ENCODE measurements at regions not wholly inside any gene's neighbourhood (a gene's known extent, or its start where the extent isn't known, plus 50 kb on each side); places are given as distances from the start of the nearest gene placed in this dataset.

DNA sequence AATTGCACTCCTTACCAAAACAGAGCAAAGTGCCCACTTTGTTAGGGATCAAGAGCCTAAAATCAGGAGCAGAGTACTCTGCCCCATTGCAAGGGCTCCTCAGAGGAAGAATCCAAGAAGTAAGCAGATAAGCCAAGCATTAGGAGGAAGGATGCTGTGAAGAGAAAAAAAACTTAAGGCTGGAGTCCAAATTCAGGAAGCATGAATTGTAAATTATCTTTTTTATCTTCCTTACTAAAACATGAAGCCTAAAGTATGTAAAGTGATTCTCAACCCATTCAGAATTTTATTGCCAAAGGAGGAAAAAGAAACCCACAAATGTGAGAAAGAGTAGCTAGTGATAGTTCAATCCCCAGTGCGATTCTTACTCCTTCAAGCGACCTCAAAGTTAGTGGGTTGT, 523.9 kb downstream of the TAF11L14 start:
- TF ChIP-seq EP300 (IDR thresholded peaks at IDR 0.05) (no peak), POLR2A (IDR thresholded peaks at IDR 0.05) (no peak), POLR2AphosphoS5 (IDR thresholded peaks at IDR 0.05) (no peak)
- TF ChIP-seq, protein P1, sequence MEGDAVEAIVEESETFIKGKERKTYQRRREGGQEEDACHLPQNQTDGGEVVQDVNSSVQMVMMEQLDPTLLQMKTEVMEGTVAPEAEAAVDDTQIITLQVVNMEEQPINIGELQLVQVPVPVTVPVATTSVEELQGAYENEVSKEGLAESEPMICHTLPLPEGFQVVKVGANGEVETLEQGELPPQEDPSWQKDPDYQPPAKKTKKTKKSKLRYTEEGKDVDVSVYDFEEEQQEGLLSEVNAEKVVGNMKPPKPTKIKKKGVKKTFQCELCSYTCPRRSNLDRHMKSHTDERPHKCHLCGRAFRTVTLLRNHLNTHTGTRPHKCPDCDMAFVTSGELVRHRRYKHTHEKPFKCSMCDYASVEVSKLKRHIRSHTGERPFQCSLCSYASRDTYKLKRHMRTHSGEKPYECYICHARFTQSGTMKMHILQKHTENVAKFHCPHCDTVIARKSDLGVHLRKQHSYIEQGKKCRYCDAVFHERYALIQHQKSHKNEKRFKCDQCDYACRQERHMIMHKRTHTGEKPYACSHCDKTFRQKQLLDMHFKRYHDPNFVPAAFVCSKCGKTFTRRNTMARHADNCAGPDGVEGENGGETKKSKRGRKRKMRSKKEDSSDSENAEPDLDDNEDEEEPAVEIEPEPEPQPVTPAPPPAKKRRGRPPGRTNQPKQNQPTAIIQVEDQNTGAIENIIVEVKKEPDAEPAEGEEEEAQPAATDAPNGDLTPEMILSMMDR (IDR thresholded peaks at IDR 0.05), result no peak
- no peaks in the 10 kb centered on the region for H3K27me3 ChIP-seq
- no peaks in the 10 kb centered on the region for H3K4me1 ChIP-seq
- no peaks in the 10 kb centered on the region for H3K36me3 ChIP-seq
- H3K4me3 ChIP-seq, result no peak overlapping the region
- 92 to 100% (median 95%) methylated on average over 2 of the region's 2 CpGs for WGBS, 5 donors
- intact Hi-C loops (cut with DNase I; ENCODE audit: low total_unique reads), result no loop called here
- H3K27ac ChIP-seq, result no peak overlapping the region
- peaks cover 0 to 32% (median 2%) of the 10 kb centered on the region in 4 donors for H3K9me3 ChIP-seq
- no peak for DNase-seq

DNA sequence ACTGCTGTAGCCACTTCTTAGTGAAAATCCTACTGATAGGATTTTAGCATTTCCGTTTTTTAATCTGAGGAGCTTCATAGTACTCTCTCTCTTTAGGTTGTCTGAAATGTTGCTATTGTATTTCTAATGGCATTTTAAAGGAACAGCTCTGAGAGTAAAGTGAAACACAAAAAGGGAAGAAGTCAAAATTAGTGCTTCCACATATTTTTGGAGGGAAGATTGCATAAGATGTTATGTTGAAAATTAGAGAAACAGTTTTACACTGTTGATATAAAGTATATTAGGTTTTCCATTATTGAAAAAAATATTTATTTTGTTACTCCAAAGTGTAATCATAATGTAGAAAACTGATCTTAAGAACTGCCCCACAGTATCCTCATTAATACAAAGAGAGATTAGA, 525.1 kb downstream of the TAF11L14 start:
- Histone ChIP-seq H3K4me3 (no peak overlapping the region), H3K27me3 (no peaks in the 10 kb centered on the region), H3K27ac (no peak overlapping the region), H3K36me3 (no peaks in the 10 kb centered on the region), H3K9me3 (peaks cover 0 to 37% (median 2%) of the 10 kb centered on the region in 4 donors), H3K4me1 (no peaks in the 10 kb centered on the region)
- no peak for DNase-seq
- intact Hi-C loops (cut with DNase I; ENCODE audit: low total_unique reads), result no loop called here
- 58 to 83% (median 69%) methylated on average over 1 of the region's 1 CpG for WGBS, 5 donors
- TF ChIP-seq POLR2A (IDR thresholded peaks at IDR 0.05) (no peak), POLR2AphosphoS5 (IDR thresholded peaks at IDR 0.05) (no peak), EP300 (IDR thresholded peaks at IDR 0.05) (no peak)
- TF ChIP-seq, protein P1 (IDR thresholded peaks at IDR 0.05), result no peak

DNA sequence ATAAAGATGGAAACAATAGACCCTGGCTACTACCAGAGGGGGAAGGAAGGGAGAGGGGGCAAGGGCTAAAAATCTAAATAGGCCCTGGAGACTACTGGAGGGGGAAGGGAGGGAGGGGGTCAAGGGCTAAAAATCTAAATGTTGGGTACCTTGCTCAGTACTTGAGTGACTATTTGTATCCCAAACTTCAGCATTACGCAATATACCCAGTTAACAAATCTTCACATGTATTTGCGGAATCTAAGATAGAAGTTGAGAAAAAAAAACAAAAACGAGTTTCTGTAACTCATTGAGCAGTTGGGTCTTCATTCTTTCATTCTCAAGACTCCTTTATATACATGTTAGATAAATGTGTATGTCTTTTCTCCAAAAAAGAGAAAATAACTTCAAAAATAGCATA, 537.4 kb downstream of the TAF11L14 start:
- WGBS, 5 donors, result 64 to 76% (median 70%) methylated on average over 3 of the region's 3 CpGs
- Histone ChIP-seq H3K27ac (no peak overlapping the region), H3K4me3 (no peak overlapping the region), H3K36me3 (no peaks in the 10 kb centered on the region), H3K9me3 (peaks cover 0 to 13% (median 8%) of the 10 kb centered on the region in 4 donors), H3K4me1 (no peaks in the 10 kb centered on the region), H3K27me3 (no peaks in the 10 kb centered on the region)
- no peak for DNase-seq
- no peak for TF ChIP-seq POLR2A (IDR thresholded peaks at IDR 0.05)
- no peak for TF ChIP-seq EP300 (IDR thresholded peaks at IDR 0.05)
- TF ChIP-seq, protein P1 (IDR thresholded peaks at IDR 0.05), result no peak
- no peak for TF ChIP-seq POLR2AphosphoS5 (IDR thresholded peaks at IDR 0.05)
- intact Hi-C loops (cut with DNase I; ENCODE audit: low total_unique reads), result no loop called here

DNA sequence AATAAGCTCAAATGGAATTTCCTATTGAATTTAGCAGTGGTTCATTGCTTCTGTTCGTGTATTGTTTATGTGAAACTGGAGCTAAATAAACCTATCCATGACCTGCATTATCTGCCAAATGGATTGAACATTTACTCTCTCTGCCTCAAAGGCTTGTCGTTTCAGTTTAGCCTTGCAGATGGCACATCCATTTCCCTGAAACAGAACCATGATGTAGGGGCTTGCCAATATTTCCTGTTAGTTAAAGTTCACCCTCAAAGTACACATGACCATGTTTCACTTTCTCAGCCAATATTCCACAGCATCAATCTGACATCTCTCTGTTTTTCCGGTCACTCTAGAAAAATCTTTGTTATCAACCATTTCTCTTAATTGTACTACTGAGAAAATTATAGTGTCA, 545.3 kb downstream of the TAF11L14 start:
- WGBS, 5 donors, result 44 to 58% (median 56%) methylated on average over 3 of the region's 3 CpGs
- no peak for DNase-seq
- TF ChIP-seq POLR2A (IDR thresholded peaks at IDR 0.05) (no peak), EP300 (IDR thresholded peaks at IDR 0.05) (no peak), POLR2AphosphoS5 (IDR thresholded peaks at IDR 0.05) (no peak)
- TF ChIP-seq, protein P1 (IDR thresholded peaks at IDR 0.05), result no peak
- Histone ChIP-seq H3K27me3 (no peaks in the 10 kb centered on the region), H3K4me1 (no peaks in the 10 kb centered on the region), H3K9me3 (peaks cover 0 to 10% (median 3%) of the 10 kb centered on the region in 4 donors), H3K27ac (no peak overlapping the region), H3K4me3 (no peak overlapping the region), H3K36me3 (no peaks in the 10 kb centered on the region)
- intact Hi-C loops (cut with DNase I; ENCODE audit: low total_unique reads), result no loop called here
